Stimulated activated CD4-positive, alpha-beta T cell treated with anti-CD3 and anti-CD28 coated beads, TNF-alpha, amount 100 ng/mL, for 48 hours (primary cell): ENCODE measurements at regions not wholly inside any gene's neighbourhood (a gene's known extent, or its start where the extent isn't known, plus 50 kb on each side); places are given as distances from the start of the nearest gene placed in this dataset.
"Not testable (repeated sequence)": the region's sequence is repeated elsewhere in the genome, so short reads cannot be mapped to it uniquely, and the experiment has no call there.

Experiments used
- DNase-seq, 3 donors: peaks; one replicate each; pipeline ENCODE4 v3.0.0-alpha.2; 2020; ENCODE audit warnings: low read depth in 3 of 3

DNA sequence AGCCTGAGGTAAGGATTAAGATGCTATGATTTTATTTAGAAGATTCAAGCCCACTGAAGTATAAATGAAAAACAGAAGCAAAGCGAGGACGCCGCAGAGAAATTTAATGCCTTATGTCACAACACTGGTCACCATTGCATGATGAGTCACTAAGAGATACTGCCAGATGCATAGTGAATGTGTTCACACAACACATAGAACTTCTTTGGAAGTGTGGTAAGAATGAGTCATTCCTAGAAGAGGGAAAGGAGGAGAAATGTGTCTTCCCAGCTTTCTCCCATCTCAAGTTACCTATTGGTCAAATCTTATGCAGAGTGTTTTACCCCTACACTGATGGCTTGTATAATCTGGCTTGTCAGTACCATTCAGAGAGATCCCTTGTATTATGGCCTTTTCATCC, 465.3 kb upstream of the ARRDC3 start:
- DNase-seq, result no peak

DNA sequence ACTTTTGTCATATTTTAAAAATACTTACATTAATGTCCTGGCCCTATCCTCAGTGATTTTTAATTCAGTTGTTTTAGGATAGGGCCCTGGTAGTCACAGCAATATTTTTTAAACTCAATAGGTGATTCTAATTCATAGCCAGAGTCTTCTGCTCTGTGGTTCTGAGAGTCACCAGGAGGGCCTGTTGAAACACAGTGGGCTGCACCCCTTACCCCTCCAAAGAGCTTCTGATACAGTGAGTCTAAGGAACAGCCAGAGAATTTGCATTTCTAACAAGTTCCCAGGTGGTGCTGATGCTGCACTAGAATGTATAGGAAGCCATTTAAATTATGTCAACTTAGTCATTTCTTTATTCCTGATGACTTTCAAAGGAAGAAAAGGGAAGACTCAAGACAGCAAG, 458.3 kb upstream of the ARRDC3 start:
- no peak for DNase-seq

DNA sequence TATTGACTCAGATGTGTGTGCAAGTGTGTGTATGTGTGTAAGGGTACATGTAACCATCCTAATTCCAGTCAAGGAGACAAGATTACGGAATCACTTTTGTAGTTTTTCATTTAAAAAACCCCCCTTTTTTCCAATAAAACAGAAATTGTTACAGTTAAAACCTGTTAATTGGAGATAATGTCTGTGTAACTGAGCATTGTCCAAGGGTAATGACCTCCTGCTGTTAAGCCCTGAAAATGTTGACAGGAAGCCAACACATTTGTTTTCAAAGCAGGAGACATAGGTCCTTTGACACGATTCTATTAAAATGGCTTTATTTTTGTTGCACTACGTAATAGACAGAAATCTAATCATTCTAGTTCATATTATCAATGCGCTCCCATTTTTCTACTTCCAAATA, 457.3 kb upstream of the ARRDC3 start:
- no peak for DNase-seq

DNA sequence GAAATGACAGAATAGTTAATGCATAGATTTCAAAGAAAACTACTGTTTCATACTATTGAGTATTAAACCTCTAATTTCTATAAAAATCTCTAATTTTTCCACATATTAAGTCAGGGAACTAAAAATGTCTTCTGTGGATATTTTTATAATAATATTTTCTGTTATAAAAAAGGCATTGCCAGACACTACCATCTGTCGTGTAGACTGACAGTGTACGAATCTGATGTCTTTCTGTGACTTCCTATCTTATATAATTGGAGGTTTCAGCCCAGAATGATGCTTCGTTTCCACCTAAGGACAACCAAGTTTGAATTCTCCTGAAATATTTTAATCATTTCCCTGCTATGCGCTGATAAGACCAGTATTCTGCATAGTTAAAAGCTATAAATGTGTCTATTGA, 456.6 kb upstream of the ARRDC3 start:
- DNase-seq, result no peak

DNA sequence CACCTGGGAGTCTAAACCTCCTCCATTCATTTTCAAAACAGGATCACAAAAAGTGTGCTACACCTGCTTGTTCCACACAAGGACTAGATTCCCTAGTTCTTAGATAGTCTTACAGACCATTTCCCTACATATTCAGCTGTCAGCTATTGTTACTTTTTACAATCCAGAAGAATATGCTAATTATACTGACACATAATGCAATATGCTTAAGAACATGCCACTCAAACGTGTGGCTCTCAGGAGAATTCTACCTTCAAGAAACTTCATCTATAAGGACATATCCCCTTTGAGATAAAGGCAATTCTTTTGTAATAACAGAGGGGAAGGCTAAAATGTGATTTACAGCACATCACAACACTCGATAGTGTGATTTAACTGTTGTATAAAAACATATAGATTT, 456.1 kb upstream of the ARRDC3 start:
- DNase-seq, result no peak

DNA sequence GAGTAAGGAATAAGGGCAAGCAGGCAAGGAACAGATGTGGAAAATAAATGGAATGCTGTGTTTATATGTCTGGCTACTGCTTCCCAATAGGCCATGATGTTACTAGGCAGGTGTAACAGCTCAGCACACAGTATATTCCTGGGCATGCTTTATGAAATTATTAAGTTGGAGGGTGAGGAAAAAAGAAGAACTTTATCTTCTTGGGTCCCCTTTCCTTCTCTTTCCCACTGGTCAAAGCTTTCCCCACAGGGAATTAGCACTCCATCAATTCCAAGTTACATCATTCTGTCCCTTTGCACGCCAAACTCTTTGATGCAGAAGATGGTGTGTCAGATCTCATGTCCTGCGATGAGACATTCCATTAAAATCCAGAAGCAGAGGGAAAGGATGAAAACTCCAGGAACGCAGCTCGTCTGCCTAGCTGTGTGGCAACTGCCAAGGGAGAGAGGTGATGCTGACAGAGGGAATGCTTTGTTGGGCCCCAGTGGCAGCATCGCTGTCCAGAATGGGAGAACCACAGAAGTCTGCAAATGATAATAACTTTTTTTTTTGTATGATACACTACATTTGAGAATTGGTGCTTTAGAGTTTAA, 447.3 kb upstream of the ARRDC3 start:
- DNase-seq, result no peak

DNA sequence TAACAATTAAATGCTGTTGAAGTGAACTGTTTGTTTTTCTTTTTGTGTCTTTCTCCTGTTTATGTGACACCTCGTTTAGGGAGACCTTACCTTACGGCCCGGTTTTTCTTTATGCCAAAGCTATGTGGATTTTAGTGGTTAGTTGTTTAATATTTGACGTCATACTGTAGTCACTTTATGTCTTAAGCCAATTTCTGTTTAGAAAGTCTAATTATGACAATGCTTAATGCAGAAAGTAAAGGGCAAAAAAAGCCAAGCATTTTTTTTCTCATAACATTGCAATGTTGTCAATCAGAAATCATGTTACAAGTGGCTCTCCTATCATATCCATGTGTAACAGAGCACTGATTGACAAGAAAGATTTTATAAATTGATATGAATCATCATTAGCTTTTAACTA, 442.5 kb upstream of the ARRDC3 start:
- DNase-seq, result no peak

DNA sequence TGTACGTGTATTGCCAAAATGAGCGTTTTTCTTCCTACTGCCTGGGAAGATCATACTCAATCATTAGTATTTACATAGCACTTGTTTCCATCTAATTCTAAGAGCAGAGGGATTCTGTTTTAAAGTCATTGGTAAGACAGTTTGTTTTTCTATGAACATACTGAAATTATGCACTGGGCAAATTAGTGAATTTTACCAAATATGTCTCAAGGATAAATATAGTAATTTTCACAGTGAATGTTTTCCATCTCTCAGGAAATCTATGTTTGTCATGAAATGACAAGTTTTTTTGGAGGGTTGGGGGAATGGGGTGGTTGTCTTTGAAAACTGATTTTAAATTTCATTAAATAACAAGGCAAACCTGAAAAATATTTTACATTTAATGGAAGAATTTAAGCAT, 441.3 kb upstream of the ARRDC3 start:
- DNase-seq, result no peak

DNA sequence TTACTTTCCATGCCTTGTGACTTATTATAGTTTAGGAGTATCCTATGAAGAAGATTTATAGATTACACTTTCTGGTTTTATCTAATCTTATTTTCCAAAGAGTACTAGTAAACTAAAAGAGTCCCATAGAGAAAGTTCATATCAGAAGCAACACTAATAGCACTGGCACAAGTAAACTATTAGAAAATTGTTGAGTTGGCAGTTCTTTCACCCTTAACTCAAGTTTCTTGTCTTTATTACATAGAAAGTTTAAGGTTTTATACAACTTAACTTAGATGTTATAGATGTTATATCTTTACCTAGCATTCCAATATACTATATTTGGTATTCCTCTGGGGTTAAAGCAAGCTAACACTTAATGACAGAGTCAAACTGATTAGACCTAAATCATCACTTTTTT, 437.8 kb upstream of the ARRDC3 start:
- DNase-seq, result no peak

DNA sequence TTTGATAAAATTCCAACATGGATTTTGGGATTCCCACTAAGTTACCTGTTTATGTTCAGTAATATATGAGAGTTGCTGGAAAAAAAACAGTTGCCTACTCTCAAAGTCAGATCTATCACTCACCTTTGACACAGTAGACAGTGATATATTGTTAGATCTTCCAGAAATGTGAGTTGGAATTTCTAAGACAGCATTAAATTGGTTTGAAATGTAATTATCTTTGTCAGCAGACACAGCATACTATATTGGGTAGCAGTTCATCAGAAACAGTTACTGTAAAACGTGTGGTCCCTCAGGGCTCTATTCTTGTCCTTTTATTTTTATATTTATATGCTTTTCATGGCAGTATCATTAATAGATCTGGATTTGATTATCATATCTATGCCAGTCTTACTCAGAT, 433.6 kb upstream of the ARRDC3 start:
- no peak for DNase-seq

DNA sequence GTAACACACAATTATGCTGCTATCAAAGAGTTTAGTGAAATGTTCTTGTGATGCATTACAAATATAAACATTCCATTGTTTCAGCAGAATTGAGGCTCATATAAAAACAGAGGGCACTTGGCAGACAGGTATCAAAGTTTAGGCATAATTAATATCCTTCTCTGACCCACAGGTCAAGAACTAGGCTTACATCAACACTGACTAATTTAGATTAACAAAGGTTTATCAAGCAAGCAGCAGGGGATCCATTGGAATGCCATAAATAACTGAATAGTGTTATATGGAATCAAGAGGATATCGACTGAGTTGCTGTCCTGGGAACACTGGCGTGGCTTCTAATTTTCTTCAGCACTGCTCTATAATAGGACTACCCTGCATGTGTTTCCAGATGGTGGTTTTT, 414.5 kb upstream of the ARRDC3 start:
- no peak for DNase-seq

DNA sequence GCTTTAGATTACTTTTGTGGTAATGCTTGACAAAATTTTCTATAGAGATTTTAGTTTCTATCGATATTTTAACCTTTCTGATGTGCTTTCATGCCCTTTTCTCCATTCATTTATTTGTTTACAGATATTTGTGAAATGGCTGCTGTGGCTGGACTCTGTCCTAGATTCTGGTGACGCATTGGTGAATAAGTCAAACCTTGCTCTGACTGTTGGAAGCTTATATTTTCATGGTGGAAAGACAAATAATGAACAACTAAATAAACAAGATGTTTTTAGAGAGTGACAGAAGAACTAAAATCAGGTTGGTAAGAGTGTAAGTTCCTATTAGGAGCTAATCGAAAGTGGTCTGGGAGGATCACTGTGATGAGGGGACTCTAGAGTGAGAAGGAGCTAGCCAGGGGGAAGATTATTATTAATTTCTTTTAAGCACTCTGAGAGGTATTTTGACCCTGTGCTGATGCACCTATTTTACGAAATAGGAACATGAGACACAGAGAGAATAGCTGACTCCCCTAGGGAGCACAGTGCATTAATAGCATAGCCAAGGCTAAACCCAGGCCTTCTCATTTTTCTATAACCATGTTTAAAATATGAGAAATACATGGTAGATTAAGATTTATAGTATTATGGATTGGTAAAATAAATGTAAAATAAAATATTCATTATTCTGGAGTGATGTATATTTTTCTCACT, 411.9 kb upstream of the ARRDC3 start:
- DNase-seq, result no peak

DNA sequence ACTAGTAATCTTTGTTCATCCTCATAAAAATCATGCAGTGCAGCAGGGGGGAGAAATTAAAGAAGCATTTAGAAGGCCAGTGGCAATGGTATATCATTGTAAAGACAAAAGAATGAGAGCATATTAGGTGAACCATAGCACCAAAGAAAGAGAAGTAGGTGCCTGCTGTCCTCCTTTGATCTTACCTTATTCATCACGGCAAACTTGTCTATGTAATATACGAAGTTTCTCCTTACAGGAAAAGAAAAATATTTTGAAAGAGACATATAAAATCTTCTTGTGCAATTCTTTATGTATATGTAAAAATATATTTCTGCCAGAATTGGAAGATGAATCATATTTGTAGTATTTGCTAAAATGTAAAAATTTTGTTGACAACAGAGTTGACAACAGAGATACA, 411.3 kb upstream of the ARRDC3 start:
- no peak for DNase-seq

DNA sequence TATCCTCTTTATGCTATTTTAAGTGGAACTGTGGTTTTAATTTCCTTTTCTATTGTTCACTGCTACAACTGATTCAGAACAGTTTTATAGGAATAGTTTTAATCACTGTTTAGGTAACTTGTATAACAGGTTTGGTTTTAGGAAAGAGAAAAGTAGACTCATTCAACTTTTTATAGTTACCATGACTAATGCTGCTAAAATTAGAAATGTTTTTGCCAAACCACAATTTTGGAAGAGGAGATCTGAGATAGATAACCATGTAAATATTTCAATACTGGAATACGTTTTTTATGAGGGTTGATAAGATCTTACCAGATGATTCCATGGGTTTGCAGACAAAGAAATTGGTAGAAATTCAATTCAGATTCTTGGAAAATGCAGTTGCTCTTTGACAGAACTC, 404.6 kb upstream of the ARRDC3 start:
- DNase-seq, result no peak

DNA sequence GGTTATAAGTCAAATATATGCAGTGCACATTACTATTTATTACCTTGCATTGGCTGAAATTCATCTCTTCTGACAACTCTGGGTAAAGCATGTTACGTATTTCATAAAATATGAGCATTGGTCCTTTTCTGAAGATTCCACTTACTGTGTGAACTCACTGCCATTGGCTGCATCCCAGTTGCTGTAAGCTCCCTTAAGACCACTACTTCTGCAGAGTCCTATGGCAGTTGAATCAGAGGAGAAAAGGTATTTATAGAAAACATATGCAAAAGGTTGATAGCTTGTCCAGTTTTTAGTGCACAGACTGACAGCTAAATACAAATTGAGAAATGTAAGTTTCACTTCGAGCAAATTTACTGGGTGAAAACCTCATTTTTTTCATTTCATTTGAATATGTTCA, 394.6 kb upstream of the ARRDC3 start:
- DNase-seq, result no peak

DNA sequence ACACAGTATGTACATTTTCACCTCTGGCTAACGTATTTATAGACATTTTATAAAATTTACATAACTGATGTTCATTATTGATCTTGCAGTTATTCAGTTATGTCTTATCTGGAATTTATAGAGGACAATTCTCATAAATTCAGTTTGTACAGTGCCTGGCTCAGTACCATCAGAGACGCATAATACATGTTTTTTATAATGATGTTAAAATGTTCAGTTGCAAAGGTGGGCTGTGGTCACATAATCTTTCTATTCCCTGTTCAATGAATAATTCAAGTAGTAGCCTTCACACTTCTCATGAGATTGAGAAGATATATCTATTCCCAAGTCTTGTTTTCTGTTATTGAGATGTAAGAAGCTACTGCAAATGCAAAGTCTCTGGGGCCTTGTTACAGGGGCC, 393.1 kb upstream of the ARRDC3 start:
- DNase-seq, result no peak

DNA sequence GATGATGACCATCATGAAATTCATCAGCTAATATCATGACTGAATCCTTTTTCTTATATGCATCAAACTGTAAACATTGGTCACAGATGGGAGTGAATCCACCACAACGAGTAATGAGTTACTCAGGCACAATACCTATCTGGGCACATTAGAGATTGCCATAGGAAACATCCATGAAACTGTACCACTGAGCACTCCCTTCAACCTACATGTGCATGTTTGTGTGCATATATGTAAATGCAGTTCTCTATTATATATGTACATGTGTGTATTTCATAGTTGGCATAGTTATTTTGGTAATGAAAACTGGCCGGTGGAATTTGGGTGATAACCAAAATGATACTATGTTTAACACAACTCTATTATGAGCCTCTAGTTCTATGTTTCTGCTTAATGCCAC, 387.3 kb upstream of the ARRDC3 start:
- DNase-seq, result no peak

DNA sequence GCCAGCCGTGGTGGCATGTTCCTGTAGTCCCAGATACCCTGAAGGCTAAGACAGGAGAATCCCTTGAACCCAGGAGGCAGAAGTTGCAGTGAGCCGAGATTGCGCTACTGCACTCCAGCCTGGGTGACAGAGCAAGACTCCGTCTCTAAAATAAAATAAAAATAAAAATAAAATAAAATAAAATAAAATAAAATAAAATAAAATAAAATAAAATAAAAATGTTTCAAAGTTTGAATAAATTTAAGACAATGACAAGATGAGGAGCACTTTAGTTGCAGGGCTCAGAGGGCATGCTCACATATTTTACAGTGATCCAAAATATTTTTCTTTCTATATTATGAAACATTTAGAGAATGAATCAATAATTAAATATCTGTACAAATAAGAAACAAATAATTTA, 374.3 kb upstream of the ARRDC3 start:
- DNase-seq, result not testable (repeated sequence)

DNA sequence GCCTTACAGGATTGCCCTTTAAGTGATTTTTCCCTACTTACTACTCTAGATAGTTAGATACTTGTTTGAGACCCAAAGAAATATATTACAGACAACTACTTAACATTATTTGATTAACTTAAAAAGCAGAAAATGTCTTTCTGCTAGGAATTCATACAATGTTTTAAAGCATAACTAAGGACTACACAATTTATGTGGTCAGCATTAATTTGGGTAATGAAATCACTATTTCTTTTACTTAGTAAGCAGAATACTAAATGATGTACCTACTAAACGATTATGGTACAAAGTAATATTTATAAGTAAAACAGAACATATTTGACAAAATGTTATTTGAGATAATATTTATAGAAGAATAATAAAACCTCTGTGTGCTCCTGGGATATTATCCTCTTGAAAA, 371.9 kb upstream of the ARRDC3 start:
- DNase-seq, result no peak

DNA sequence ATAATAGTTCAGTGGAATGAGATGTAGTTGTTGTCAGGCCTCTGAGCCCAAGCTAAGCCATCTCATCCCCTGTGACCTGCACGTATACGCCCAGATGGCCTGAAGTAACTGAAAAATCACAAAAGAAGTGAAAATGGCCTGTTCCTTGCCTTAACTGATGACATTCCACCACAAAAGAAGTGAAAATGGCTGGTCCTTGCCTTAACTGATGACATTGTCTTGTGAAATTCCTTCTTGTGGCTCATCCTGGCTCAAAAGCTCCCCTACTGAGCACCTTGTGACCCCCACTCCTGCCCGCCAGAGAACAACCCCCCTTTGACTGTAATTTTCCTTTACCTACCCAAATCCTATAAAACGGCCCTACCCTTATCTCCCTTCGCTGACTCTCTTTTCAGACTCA, 361.4 kb upstream of the ARRDC3 start:
- not testable (repeated sequence) for DNase-seq

DNA sequence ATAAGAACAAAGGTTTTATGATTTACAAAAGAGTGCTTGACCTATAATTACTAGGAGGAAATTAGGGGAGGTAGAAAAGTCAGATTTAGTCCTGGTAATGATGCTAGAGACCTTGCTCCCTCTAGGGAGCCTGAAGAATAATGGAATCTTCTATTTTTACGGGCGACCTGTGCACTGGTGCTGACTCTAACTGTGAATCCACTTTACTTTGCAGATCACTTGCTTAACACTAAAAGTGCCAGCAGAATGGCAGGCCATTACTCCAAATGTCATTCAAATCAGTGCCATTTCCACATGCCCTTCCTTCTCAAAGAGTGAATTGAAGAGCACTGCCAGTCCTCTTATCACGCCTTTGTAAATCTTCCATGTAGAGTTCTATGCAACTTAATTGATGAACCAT, 359.4 kb upstream of the ARRDC3 start:
- DNase-seq, result no peak

DNA sequence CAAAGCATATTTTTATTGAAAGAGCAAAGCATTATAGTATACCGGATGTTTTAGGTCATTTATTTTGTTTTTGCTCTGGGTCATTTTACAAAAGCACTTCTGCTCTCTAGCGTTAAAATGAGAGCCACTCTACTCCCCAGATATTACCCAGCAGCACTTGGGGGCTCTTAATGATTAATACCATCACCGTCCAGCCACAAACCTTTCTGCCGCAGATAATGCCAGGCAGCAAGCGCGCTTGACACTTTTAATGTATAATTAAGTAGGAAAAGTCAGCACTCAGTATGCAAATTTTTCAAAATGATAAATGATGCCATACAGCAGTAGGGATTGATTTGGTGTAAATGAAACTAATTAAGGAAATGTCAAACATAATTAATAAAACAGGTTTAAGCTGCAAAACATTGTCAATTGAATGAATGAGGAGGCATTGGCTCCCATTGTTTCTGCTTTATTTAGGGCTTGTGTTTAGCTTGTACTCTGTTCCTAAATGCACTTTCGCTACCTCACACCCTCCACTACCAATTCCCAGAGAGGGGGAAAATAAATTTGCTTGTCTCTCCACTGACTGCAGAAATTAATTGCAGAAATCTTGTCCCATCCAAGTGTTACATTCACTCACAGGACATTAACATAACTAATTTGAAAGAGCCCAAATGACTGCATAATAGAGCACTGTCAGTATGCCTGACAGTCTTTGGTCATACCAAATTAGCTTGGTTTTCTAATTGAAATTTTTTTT, 358.8 kb upstream of the ARRDC3 start:
- DNase-seq, result no peak

DNA sequence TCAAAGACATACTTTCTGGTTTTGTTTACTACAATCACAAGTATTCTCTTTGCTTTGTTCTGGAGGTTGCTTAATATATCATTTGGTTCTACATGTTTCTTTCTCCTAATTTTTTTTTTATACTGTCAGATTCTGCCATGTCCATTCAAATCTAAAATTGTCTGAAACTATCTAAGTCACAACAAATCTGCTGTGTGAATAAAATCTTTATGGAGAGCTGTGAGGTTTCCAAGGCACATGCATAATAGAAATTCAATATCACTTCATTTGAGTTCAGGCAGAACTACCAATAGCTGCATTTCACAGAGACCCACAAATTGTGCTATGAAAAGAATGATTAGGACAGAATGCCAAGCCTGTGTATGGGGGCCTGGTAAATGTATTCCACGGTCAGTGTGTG, 346.9 kb upstream of the ARRDC3 start:
- DNase-seq, result no peak
